HG02885 (cell line): ENCODE measurements at regions not wholly inside any gene's neighbourhood (a gene's known extent, or its start where the extent isn't known, plus 50 kb on each side); places are given as distances from the start of the nearest gene placed in this dataset.
"Not testable (repeated sequence)": the region's sequence is repeated elsewhere in the genome, so short reads cannot be mapped to it uniquely, and the experiment has no call there.

Source experiments
- ATAC-seq: cut with Tn5 transposase; IDR thresholded peaks from one replicate; pipeline ENCODE4 v1.9.1; 2021; ENCODE audit warnings: mild to moderate bottlenecking; ENCODE audit not compliant: unreplicated experiment, poor library complexity

- not testable (repeated sequence) for ATAC-seq
These were observed 102.8 kb upstream of the KCNMA1 start for GRCh38 chr10:77740396-77740795.

DNA sequence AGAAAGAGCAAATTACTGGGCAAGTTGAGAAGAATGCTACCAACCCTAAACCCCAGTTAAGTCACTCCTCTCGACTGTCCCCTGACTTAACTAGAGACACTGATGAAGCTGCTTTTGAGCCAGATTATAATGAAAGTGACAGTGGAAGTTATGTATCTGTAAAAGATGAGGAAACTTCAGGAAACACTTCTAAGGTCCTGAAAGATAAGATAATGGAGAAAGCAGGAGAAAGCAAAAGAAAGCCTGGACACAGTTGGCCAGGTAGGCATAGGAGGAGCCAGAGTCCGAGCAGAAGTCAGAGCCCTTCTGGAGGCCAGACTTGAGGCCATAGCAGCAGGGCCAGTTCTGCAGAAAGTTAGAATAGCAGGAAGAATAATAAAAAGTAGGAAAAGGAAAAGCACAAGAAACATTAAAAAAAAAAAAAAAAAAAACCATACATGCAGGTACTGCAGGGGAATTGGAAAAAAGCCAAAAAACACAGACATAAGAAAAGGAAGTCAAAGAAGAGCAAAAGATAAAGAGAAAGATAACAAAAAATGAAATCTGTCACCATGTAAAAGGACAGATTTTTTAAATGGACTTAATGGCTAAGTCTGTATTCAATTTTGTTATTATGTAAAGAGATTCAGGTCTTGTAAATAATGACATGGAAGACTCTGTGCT is 101.0 kb upstream of the KCNMA1 start:
- ATAC-seq, result no peak

DNA sequence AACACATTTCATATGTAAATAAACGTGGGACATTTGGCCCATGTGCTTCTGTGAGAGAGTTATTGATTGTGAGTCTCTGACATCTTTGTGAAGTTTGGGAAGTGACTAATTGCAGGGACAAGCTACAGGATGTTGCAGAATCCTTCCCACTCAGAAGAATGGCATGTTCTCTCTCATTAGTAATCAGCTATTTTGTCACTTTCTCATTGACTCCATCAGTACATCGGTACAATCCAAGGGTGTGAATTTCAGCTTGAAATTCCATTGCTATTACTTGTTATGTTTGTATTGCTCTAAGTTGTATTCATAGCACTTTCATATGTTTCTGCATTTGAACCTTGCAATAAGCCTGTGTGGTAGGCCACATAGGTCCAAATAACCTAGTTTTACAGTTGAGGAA is 100.0 kb upstream of the KCNMA1 start:
- no peak for ATAC-seq

DNA sequence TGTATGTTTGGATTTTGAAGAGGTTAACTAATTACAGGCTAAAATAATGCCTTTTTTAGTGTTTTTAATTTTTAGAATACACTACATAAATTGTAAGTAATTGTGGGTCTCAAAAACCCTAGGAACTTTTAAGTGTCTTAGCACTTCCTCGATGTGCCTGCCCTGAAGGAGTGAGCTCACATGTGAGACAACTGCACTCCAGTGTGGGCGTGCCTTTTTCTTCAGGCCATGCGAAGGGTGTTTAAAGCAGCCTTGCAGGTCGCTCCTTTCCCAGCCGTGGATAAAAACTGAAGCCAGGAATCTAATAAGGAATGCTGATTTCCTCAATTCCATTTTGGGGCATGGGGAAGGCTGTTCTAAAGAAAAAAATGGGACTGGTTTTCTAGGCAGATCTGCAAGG is 97.5 kb upstream of the KCNMA1 start:
- not testable (repeated sequence) for ATAC-seq

- ATAC-seq, result no peak
These were observed 94.8 kb upstream of the KCNMA1 start for GRCh38 chr10:77732213-77733003.

GRCh38 chr10:77727481-77727880 is 89.9 kb upstream of the KCNMA1 start:
- ATAC-seq, result no peak

DNA sequence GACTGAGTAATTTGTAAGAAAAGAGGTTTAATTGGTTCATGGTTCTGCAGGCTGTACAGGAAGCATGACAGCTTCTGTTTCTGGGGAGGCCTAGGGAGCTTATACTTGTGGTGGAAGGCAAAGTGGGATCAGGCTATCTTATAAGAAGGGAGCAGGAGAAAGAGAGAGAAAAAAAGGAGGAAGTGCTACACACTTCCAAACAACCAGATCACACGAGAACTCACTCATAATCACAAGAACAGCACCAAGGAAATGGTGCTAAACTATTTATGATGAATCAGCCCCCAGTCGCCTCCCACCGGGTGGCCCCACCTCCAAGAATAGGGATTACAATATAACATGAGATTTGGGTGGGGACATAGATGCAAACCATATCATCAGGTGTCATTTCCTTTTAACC is 89.1 kb upstream of the KCNMA1 start:
- no peak for ATAC-seq

DNA sequence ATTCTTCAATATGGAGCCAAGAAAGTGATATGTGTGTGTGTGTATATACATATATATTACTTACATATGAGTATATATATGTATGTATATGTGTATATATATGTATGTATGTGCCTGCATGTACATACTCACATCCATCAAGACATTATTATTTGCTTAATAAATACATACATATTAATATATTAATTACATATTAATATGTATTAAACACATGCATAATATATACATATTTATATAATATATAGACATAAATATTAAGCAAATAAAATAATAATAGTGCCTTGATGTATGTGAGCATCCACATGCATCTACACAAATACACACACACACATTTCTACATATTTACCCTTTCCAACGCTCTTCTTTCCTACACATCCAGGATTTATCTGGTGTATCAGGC is 88.7 kb upstream of the KCNMA1 start:
- ATAC-seq, result no peak

GRCh38 chr10:77724820-77725219 is 87.2 kb upstream of the KCNMA1 start:
- ATAC-seq, result no peak

DNA sequence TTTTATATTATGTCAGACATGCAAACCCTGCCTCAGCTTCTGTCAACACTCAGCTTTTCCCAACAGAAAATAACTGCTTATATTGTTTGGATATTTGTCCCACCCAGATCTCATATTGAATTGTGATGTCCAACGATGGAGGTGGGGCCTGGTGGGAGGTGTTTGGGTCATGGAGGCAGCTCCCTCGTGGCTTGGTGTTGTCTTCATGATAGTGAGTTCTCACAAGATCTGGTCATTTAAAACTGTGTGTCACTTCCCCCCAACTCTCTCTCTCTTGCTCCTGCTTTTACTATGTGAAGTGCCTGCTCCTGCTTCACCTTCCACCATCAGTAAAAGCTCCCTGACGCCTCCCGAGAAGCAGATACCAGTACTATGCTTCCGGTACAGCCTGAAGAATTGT is 85.8 kb upstream of the KCNMA1 start:
- ATAC-seq, result no peak

GRCh38 chr10:77722956-77723355 is 85.3 kb upstream of the KCNMA1 start:
- ATAC-seq, result not testable (repeated sequence)

- no peak for ATAC-seq
These were observed 84.2 kb upstream of the KCNMA1 start for GRCh38 chr10:77721815-77722214.

- ATAC-seq, result no peak
These were observed 81.3 kb upstream of the KCNMA1 start for GRCh38 chr10:77718957-77719356.

GRCh38 chr10:77718312-77718711 is 80.7 kb upstream of the KCNMA1 start:
- not testable (repeated sequence) for ATAC-seq

DNA sequence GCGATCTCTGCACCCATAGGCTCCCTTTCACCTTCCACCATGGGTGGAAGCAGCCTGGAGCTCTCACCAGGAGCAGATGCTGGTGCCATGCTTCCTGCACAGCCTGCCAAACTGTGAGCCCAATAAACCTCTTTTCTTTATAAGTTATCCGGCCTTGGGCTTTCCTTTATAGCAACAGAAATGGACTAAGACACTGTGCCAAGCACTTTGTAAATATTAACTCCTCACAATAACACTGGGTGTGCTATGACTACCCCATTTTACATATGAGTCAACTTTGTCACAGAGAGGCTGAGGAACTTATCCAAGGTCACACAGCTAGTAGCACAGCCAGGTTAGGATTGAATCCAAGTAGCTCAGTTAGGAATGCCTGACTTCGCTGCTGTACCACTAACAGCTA is 79.7 kb upstream of the KCNMA1 start:
- no peak for ATAC-seq

DNA sequence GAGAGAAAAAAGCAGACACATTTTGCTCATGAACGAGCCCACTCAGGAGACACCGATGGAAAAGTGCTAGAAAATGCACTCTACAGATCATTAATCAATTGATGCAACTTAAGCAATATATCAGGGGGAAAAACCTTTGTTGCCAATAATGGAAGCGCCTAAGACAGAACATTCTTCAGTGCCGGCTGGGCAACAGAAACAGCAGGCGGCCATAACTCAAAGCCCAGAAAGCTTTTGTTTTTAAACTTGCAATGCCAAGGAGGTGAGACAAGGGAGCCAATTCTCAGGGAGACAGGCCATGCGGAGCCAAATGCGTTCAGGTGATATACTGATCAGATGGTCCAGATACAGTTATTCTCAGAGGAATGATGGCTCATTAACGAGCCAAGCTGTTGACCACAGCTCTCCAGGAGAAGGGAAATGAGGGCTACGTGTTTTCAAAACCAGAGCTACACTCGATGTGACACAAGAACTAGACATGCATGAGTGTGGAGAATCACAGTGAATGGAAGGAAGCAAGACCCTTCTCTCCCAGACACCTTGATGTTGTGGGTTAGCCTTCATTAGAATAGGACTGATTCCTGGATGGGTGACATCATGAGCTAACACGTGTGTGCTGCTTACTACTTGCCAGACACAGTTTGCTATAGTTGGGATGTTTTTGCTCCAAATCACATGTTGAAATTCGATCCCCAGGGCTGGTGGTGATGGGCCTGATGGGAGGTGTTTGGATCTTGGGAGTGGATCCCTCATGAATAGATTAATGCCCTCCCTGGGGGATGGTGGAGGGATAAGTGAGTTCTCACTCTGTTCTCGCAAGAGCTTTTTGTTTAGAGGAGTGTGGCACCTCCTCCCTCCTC is 79.1 kb upstream of the KCNMA1 start:
- ATAC-seq, result no peak

DNA sequence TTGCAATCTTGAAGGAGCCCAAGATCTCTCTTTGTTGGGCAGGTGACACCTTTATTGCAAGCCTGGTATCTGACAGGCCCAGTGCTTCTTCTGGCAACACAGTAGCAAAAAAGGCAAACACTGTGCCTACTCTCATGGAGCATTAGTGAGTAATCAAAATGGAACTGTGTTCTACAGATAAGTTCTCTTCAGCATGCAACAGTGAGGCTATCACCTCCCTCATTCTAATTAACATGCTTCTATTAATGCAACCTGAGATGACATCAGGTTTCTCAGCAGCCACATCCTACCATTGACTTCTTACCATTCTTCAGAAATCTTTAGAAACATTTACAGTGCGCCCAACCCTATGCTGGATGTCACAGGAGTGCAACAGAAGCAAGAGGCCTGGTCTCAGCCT is 77.9 kb upstream of the KCNMA1 start:
- no peak for ATAC-seq

DNA sequence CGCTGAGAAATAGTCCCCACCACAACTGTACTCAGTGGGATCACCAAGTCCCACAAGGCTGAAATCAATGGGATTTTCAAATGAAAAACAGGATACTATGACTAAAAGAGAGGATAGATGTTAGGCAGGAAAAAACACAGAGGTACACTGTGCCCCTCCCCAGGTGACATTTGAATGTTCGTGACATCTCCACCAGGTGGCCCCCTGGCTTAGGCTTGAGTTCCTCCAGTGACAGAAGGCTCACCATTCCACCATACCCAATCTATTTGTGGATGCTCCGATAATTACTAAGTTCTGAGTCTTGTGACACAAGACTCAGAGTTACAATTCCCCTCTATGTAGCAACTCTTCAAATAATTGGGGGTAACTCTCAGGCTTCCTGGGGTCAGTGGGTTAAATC is 77.5 kb upstream of the KCNMA1 start:
- ATAC-seq, result peak; percentile 31

DNA sequence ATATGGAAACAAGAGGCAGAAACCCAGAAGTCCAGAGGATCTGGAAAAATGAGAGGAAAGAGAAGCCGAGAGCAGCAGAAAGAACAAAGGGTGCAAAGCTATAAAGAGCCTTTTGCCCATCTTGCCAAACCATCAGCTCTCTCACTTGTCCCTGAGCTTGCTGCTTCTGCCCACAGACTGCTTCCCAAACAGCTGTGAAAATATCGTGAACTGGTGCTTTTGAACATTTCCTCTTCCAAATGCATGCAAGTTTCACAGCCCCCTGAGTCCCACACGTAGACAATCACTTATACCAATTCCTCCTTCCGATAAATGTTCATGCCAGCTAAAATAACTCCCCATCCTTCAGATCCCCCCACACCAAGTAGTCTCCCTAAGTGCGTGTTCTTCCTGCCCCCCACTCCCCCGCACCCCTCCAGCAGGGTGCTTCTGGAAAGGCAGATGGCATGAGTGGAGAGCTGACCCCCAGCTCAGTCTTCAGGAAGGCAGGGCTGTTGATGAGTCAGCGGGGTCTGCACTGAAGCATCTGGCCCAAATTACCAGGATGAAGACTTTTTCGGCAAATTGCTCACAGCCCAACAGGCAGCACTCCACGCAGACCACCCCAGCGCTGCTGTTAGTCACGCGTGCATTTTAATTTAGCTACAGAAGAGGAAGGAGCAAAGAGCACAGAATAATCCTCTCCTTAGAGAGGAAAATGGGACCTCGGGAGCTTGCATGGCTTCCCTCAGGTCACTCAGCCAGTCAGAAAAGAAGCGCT is 76.1 kb upstream of the KCNMA1 start:
- no peak for ATAC-seq

GRCh38 chr10:77712207-77712606 is 74.6 kb upstream of the KCNMA1 start:
- ATAC-seq, result no peak
